Mesothelial cell of epicardium (in vitro differentiated cells): ENCODE measurements at regions not wholly inside any gene's neighbourhood (a gene's known extent, or its start where the extent isn't known, plus 50 kb on each side); places are given as distances from the start of the nearest gene placed in this dataset.

Experiments used
- DNase-seq, 2 experiments: peaks; one replicate each; pipeline ENCODE4 v3.0.0; 2021; ENCODE audit warnings: low spot score in 2 of 2; ENCODE audit not compliant: unreplicated experiment in 2 of 2
- H3K27ac Mint-ChIP-seq: 2 replicates; pipeline ENCODE4 v1.8.0; 2021; ENCODE audit warnings: mixed read lengths
- H3K27me3 Mint-ChIP-seq: 2 replicates; pipeline ENCODE4 v1.8.0; 2021; ENCODE audit warnings: low read depth, mixed read lengths
- H3K36me3 Mint-ChIP-seq: 2 replicates; pipeline ENCODE4 v1.8.0; 2021; ENCODE audit warnings: mixed read lengths
- H3K4me1 Mint-ChIP-seq: 2 replicates; pipeline ENCODE4 v1.8.0; 2021; ENCODE audit warnings: mixed read lengths
- H3K4me3 Mint-ChIP-seq: 2 replicates; pipeline ENCODE4 v1.8.0; 2021; ENCODE audit warnings: mild to moderate bottlenecking, moderate library complexity, mixed read lengths
- H3K9me3 Mint-ChIP-seq: 2 replicates; pipeline ENCODE4 v1.8.0; 2021; ENCODE audit warnings: mixed read lengths
- TF ChIP-seq, protein P1 (sequence below): fragments of 200-600 bp; sonication (generic); IDR thresholded peaks from one replicate; pipeline ENCODE4 v1.5.0; 2021; ENCODE audit warnings: antibody characterized with exemption; ENCODE audit not compliant: unreplicated experiment

DNA sequence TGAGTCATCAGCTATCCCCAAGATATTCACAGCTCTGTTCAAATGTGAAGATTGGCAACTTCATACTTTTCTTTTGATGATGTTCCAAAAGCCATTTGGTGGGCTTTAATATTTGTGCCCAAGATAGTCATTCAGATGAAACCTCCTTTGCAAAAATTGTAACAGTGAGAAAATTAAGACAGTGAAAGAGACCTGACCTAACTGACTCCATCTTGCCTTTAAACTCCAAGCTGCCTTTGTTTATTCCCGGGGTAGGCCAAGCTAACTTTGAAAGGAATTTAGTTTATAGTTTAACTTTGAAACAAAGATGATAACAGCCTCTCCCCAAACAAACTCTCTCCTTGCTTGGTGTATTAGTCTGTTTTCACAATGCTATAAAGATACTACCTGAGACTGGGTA is 221.1 kb downstream of the KTN1 start:
- no peak for DNase-seq
- Mint-ChIP-seq H3K9me3 (peaks cover 7% of the 10 kb centered on the region), H3K36me3 (no peaks in the 10 kb centered on the region), H3K4me3 (no peak overlapping the region), H3K27ac (no peak overlapping the region), H3K27me3 (no peaks in the 10 kb centered on the region), H3K4me1 (peaks cover 8% of the 10 kb centered on the region)
- TF ChIP-seq, protein P1, sequence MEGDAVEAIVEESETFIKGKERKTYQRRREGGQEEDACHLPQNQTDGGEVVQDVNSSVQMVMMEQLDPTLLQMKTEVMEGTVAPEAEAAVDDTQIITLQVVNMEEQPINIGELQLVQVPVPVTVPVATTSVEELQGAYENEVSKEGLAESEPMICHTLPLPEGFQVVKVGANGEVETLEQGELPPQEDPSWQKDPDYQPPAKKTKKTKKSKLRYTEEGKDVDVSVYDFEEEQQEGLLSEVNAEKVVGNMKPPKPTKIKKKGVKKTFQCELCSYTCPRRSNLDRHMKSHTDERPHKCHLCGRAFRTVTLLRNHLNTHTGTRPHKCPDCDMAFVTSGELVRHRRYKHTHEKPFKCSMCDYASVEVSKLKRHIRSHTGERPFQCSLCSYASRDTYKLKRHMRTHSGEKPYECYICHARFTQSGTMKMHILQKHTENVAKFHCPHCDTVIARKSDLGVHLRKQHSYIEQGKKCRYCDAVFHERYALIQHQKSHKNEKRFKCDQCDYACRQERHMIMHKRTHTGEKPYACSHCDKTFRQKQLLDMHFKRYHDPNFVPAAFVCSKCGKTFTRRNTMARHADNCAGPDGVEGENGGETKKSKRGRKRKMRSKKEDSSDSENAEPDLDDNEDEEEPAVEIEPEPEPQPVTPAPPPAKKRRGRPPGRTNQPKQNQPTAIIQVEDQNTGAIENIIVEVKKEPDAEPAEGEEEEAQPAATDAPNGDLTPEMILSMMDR: no peak

DNA sequence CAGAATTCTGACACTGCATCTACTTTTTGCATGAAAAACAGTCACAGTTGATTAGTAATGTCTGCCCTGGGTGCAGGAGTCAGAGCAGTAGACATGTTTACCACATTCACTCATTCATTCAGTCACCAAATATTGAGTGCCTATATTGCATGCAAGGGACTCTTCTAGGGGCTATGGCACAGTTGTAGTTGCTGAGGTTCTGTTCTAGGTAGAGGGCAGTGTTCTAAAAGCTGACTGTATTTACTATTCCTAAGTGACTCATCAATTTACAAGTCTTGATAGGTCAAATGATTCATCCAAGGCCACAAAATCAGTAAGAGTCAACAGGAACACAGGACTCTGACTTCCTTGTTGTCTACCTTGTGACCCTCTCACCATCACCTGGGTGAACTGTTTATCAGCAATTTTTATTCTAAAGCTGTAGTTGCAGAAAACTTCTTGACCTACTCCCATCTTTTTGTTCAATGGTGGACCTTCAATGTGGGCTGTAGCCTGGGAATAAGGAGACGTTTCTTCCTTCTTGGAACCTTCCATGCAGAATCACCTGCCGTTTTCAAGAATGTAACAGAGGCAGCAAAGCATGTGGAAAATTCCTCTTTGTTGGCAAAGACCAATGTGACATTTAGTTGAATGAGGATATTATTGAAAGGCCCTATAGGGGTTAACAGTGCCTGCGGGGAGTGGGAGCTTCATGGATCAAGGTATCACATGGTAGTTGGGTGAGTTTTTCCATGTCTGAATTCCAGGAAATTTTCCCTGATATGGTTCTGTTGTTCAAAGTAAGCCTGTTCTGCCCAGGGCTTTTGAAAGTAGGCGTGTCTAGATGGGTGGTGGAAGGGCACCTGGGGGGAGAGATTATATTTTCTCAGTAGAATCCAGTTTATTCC is 223.2 kb downstream of the KTN1 start:
- H3K27me3 Mint-ChIP-seq: no peaks in the 10 kb centered on the region
- no peak overlapping the region for H3K27ac Mint-ChIP-seq
- H3K4me1 Mint-ChIP-seq: peaks cover 24% of the 10 kb centered on the region
- no peaks in the 10 kb centered on the region for H3K36me3 Mint-ChIP-seq
- H3K4me3 Mint-ChIP-seq: no peak overlapping the region
- no peak for DNase-seq
- TF ChIP-seq, protein P1: no peak
- peaks cover 7% of the 10 kb centered on the region for H3K9me3 Mint-ChIP-seq

DNA sequence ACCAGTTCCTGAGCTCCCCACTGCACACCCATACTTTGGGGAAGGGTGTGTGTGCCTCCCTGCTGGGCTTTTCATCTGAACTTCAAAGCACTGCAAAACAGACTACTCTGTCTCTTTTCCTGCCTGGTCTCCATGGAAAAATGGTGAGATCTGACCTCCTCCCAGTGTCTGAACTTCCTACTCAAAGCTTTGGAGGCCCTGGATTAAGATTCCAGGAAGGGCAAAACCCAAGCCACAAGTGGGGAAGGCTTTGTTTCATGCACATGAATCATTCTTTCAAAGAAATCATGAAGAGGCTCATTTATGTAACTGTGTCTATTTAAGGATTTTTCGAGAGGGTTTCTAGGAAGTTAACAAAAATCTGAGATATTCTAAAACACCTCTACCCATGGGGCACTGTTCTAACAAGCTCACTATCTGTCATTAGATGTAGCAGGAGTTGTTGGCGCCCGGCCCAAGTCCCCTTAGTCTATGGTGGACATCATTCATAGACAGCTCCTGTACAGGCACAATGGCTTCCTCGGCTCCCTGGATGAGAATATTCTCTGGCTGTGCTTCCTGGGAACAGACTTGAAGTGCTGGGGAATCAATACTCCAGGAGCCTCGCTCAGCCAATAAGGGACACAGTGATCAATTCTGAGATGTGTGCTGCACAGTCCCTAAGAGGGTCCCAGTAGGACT is 224.0 kb downstream of the KTN1 start:
- H3K4me1 Mint-ChIP-seq: peaks cover 24% of the 10 kb centered on the region
- H3K36me3 Mint-ChIP-seq: no peaks in the 10 kb centered on the region
- H3K27me3 Mint-ChIP-seq: no peaks in the 10 kb centered on the region
- no peak for DNase-seq
- no peak overlapping the region for H3K4me3 Mint-ChIP-seq
- TF ChIP-seq, protein P1: no peak
- H3K9me3 Mint-ChIP-seq: peaks cover 7% of the 10 kb centered on the region
- H3K27ac Mint-ChIP-seq: no peak overlapping the region

DNA sequence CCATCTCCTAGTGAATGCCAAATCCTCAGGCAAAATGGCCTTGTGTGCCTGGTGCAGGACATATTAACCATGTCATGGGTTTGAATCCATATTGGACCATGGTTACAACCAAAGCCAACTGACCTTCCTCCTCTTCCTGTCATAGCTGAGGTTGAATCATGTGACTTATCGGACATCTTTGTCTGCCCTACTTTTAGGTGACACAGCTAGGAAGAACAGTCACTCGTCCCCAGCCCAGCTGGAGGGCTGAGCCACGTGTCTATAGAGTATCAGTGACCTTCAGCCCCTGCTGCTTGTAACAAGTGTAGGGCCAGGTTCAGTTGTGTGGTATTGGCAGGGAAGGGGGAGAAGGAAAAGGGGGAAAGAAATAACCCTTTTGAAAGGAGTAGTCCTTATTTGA is 225.2 kb downstream of the KTN1 start:
- Mint-ChIP-seq H3K27me3 (peaks cover under 1% of the 10 kb centered on the region), H3K9me3 (peaks cover 11% of the 10 kb centered on the region), H3K27ac (no peak overlapping the region), H3K36me3 (no peaks in the 10 kb centered on the region), H3K4me1 (peaks cover 20% of the 10 kb centered on the region), H3K4me3 (no peak overlapping the region)
- TF ChIP-seq, protein P1: no peak
- DNase-seq: no peak

DNA sequence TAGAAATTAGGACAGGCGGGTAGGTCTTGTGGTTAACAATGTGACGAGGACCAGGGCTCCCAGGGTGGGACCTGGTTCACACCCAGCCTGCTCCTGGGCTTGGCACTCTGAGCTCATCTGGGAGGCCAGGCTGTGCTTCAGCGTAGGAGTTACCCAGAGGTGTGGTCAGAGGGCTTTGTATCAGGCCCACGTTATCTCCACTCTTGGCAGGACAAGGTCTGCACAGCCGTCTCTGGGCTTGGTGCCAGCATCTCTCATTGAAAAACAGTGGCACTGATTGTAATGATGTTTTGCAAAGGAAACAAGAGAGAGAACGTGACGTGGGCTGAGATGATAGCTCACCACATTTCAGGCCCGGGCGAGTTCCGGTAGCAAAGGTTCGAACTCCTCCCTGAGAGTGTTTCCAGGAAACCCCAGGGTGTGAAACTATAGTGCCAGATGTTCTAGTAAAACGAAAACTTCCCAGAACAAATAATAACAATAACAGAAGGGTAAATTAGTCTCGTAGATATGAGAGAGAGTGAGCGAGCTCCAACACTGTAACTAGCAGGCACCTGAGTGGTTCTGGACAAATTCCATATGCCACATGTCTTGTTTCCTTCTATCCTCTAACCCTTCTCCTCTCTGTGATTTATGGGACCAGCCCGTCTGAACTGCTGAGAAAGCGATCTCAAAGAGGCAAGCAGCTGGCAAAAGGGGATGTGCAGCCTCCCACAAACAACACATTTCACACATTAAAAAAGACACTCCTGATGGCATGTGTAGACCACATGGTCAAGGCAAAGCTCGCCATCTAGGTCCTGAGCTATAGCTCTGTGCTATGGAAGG is 227.3 kb downstream of the KTN1 start:
- H3K27me3 Mint-ChIP-seq: peaks cover 6% of the 10 kb centered on the region
- TF ChIP-seq, protein P1: no peak
- H3K4me1 Mint-ChIP-seq: peaks cover 19% of the 10 kb centered on the region
- H3K27ac Mint-ChIP-seq: peak overlapping the region; percentile 51
- H3K9me3 Mint-ChIP-seq: peaks cover 21% of the 10 kb centered on the region
- H3K4me3 Mint-ChIP-seq: no peak overlapping the region
- peak; percentile 29 to 63 for DNase-seq
- H3K36me3 Mint-ChIP-seq: no peaks in the 10 kb centered on the region
